HEK293 (cell line): ENCODE measurements at regions not wholly inside any gene's neighbourhood (a gene's known extent, or its start where the extent isn't known, plus 50 kb on each side); places are given as distances from the start of the nearest gene placed in this dataset.

Experiments
- CTCF ChIA-PET: fragments of 350-600 bp; formaldehyde crosslinking; extraction: SDS; loops from one replicate; lab custom pipeline; 2021; ENCODE audit warnings: antibody characterized with exemption; lab: Yijun Ruan, JAX
- POLR2A ChIA-PET: fragments of 300-600 bp; formaldehyde crosslinking; extraction: SDS; loops from one replicate; lab custom pipeline; 2020; ENCODE audit warnings: antibody characterized with exemption, inconsistent platforms; lab: Yijun Ruan, JAX
- H3K27ac ChIP-seq: fragments of 200-500 bp; sonication (Bioruptor generic); 2 replicates; pipeline ENCODE4 v1.5.1; 2014; ENCODE audit warnings: low read depth, low read length, control low read depth, inconsistent platforms; ENCODE audit errors: extremely low read depth
- H3K36me3 ChIP-seq, 2 experiments: fragments of 200-500 bp in 1 of 2; sonication (Bioruptor generic) in 1 of 2; 1 replicate in 1 of 2; 2 replicates in 1 of 2; pipeline ENCODE4 v1.5.1; 2014 to 2017; ENCODE audit warnings: inconsistent platforms in 2 of 2, low read length in 2 of 2; ENCODE audit not compliant: control insufficient read depth in 2 of 2, insufficient read depth in 1 of 2
- H3K4me1 ChIP-seq: fragments of 200-500 bp; sonication (Bioruptor generic); 2 replicates; pipeline ENCODE4 v1.5.1; 2014; ENCODE audit warnings: mild to moderate bottlenecking, low read length, inconsistent platforms; ENCODE audit not compliant: control insufficient read depth, insufficient read depth
- H3K4me3 ChIP-seq: 2 replicates; pipeline ENCODE4 v1.5.1; 2011; ENCODE audit warnings: low read depth, mild to moderate bottlenecking, control low read depth, low read length, moderate library complexity
- H3K9me3 ChIP-seq: fragments of 200-500 bp; sonication (Bioruptor generic); 2 replicates; pipeline ENCODE4 v1.5.1; 2014; ENCODE audit warnings: low read depth, low read length, inconsistent platforms; ENCODE audit not compliant: control insufficient read depth, insufficient read depth
- RBAK ChIP-seq: fragments of 450-650 bp; formaldehyde crosslinking; IDR thresholded peaks from 2 replicates; pipeline ENCODE4 v1.5.1; 2016; ENCODE audit warnings: missing biosample characterization, missing genetic modification characterization
- TSHZ1 ChIP-seq: fragments of 450-650 bp; formaldehyde crosslinking; IDR thresholded peaks from 2 replicates; pipeline ENCODE4 v1.5.1; 2016; ENCODE audit warnings: missing biosample characterization, missing genetic modification characterization, borderline replicate concordance
- ZBTB48 ChIP-seq: fragments of 450-650 bp; formaldehyde crosslinking; IDR thresholded peaks from 2 replicates; pipeline ENCODE4 v1.5.1; 2016; ENCODE audit warnings: missing biosample characterization, missing genetic modification characterization
- ZBTB8A ChIP-seq: fragments of 450-650 bp; formaldehyde crosslinking; IDR thresholded peaks from 2 replicates; pipeline ENCODE4 v1.5.1; 2016; ENCODE audit warnings: missing biosample characterization, missing genetic modification characterization
- ZNF133 ChIP-seq: fragments of 450-650 bp; formaldehyde crosslinking; IDR thresholded peaks from 2 replicates; pipeline ENCODE4 v1.5.1; 2016; ENCODE audit warnings: missing biosample characterization, missing genetic modification characterization
- ZNF18 ChIP-seq: fragments of 450-650 bp; formaldehyde crosslinking; IDR thresholded peaks from 2 replicates; pipeline ENCODE4 v1.5.1; 2016; ENCODE audit warnings: missing biosample characterization, missing genetic modification characterization
- ZNF335 ChIP-seq: fragments of 450-650 bp; formaldehyde crosslinking; conservative IDR thresholded peaks from 2 replicates; pipeline ENCODE4 v1.5.1; 2016; ENCODE audit warnings: missing biosample characterization, missing genetic modification characterization
- ZNF354C ChIP-seq: fragments of 450-650 bp; formaldehyde crosslinking; IDR thresholded peaks from 2 replicates; pipeline ENCODE4 v1.5.1; 2016; ENCODE audit warnings: missing biosample characterization, missing genetic modification characterization, low read depth, borderline replicate concordance
- ZNF362 ChIP-seq: fragments of 450-650 bp; formaldehyde crosslinking; IDR thresholded peaks from 2 replicates; pipeline ENCODE4 v1.5.1; 2016; ENCODE audit warnings: missing biosample characterization, missing genetic modification characterization
- ZNF48 ChIP-seq: fragments of 450-650 bp; formaldehyde crosslinking; IDR thresholded peaks from 2 replicates; pipeline ENCODE4 v1.5.1; 2016; ENCODE audit warnings: missing biosample characterization, missing genetic modification characterization
- ZNF521 ChIP-seq: fragments of 450-650 bp; formaldehyde crosslinking; IDR thresholded peaks from 2 replicates; pipeline ENCODE4 v1.5.1; 2017; ENCODE audit warnings: missing biosample characterization, mild to moderate bottlenecking, missing genetic modification characterization
- ZNF658 ChIP-seq: fragments of 450-650 bp; formaldehyde crosslinking; IDR thresholded peaks from 2 replicates; pipeline ENCODE4; 2016; ENCODE audit warnings: missing biosample characterization, missing genetic modification characterization
- ZNF701 ChIP-seq: fragments of 450-650 bp; formaldehyde crosslinking; IDR thresholded peaks from 2 replicates; pipeline ENCODE4 v1.5.1; 2016; ENCODE audit warnings: missing biosample characterization, missing genetic modification characterization
- ZNF776 ChIP-seq: fragments of 450-650 bp; formaldehyde crosslinking; IDR thresholded peaks from 2 replicates; pipeline ENCODE4 v1.5.0; 2017; ENCODE audit warnings: missing biosample characterization, missing genetic modification characterization, borderline replicate concordance

- TF ChIP-seq TSHZ1 (tag by site-specific recombination) (no peak), ZNF18 (tag by site-specific recombination) (no peak), ZNF362 (tag by site-specific recombination) (no peak), ZNF701 (tag by site-specific recombination) (no peak), ZNF133 (tag by site-specific recombination) (no peak)
- Histone ChIP-seq H3K4me1 (no peaks in the 10 kb centered on the region), H3K27ac (no peak overlapping the region), H3K4me3 (no peak overlapping the region), H3K36me3 (no peaks in the 10 kb centered on the region), H3K9me3 (no peaks in the 10 kb centered on the region)
- POLR2A ChIA-PET, result no interaction called here
- CTCF ChIA-PET, result no interaction called here
Observed at GRCh38 chr5:81834021-81834660, 83.2 kb upstream of the SSBP2 start.

GRCh38 chr5:81830596-81830995 lies 79.7 kb upstream of the SSBP2 start:
- ChIA-PET CTCF (interaction anchor here (0.7 to 1.2 kb wide), 2 partner anchors 8 to 10 kb away, joined by 3 to 8 read pairs; no protein-coding TSS in a partner anchor), POLR2A (no interaction called here)
- no peak overlapping the region for H3K27ac ChIP-seq
- H3K36me3 ChIP-seq, result no peaks in the 10 kb centered on the region
- TF ChIP-seq ZNF48, result no peak
- no peak for TF ChIP-seq RBAK
- no peak for TF ChIP-seq ZNF335
- TF ChIP-seq ZBTB8A (tag by site-specific recombination), result no peak
- no peak for TF ChIP-seq ZNF658 (tag by site-specific recombination)
- TF ChIP-seq ZNF776 (tag by site-specific recombination), result no peak
- TF ChIP-seq ZNF354C (tag by site-specific recombination), result no peak
- H3K9me3 ChIP-seq, result no peaks in the 10 kb centered on the region
- H3K4me1 ChIP-seq, result no peaks in the 10 kb centered on the region
- H3K4me3 ChIP-seq, result no peak overlapping the region

GRCh38 chr5:81829242-81829641 lies 78.3 kb upstream of the SSBP2 start:
- CTCF ChIA-PET, result no interaction called here
- Histone ChIP-seq H3K9me3 (no peaks in the 10 kb centered on the region), H3K4me3 (no peak overlapping the region), H3K27ac (no peak overlapping the region)
- TF ChIP-seq ZNF521 (tag by site-specific recombination), result no peak
- TF ChIP-seq ZBTB48 (tag by site-specific recombination), result no peak
- TF ChIP-seq, all 188 proteins: peak for 0
- Histone ChIP-seq H3K36me3 (no peaks in the 10 kb centered on the region), H3K4me1 (no peaks in the 10 kb centered on the region)
- POLR2A ChIA-PET, result no interaction called here
